IMR-90 (cell line): ENCODE measurements at regions not wholly inside any gene's neighbourhood (a gene's known extent, or its start where the extent isn't known, plus 50 kb on each side); places are given as distances from the start of the nearest gene placed in this dataset.

Experiments used
- ATAC-seq: fragments of 200-7000 bp; cut with Tn5 transposase; 2 replicates; pipeline ENCODE4 v1.9.1; 2020; ENCODE audit warnings: low read depth, mild to moderate bottlenecking, moderate library complexity
- BruUV-seq: library from RNA; stranded (reverse); fragments of 400-500 nt; replicated peaks from 2 replicates; lab custom pipeline; 2021; lab: Mats Ljungman, UMichigan
- CTCF ChIA-PET: fragments of 300-600 bp; formaldehyde crosslinking; extraction: SDS; loops from one replicate; lab custom pipeline; 2021; ENCODE audit warnings: antibody characterized with exemption; lab: Yijun Ruan, JAX
- POLR2A ChIA-PET: fragments of 300-600 bp; sonication (Branson Sonifier 250); formaldehyde crosslinking; loops from one replicate; lab custom pipeline; 2022; ENCODE audit warnings: antibody characterized with exemption; ENCODE audit not compliant: unreplicated experiment; lab: Charles Lee
- DNase-seq: peaks from one replicate; pipeline ENCODE4 v3.0.0; 2013
- H2AFZ ChIP-seq: replicated peaks from 2 replicates; pipeline ENCODE3; 2013; ENCODE audit warnings: low read length, mild to moderate bottlenecking; ENCODE audit not compliant: poor library complexity
- H2AK5ac ChIP-seq: 2 replicates; pipeline ENCODE4 v1.6.1; 2013; ENCODE audit warnings: low read depth, low read length, inconsistent platforms
- H2AK9ac ChIP-seq: replicated peaks from 2 replicates; pipeline ENCODE3; 2013; ENCODE audit warnings: mild to moderate bottlenecking, low read depth, low read length, moderate library complexity; ENCODE audit not compliant: poor library complexity
- H2BK120ac ChIP-seq: 2 replicates; pipeline ENCODE4 v1.6.1; 2013; ENCODE audit warnings: low read depth, low read length, inconsistent platforms
- H2BK15ac ChIP-seq: 3 replicates; pipeline ENCODE4 v1.6.1; 2013; ENCODE audit warnings: low read depth, low read length, inconsistent platforms
- H2BK20ac ChIP-seq: 2 replicates; pipeline ENCODE4 v1.6.1; 2013; ENCODE audit warnings: low read depth, mild to moderate bottlenecking, inconsistent platforms, low read length, moderate library complexity
- H2BK5ac ChIP-seq: 2 replicates; pipeline ENCODE4 v1.6.1; 2013; ENCODE audit warnings: mild to moderate bottlenecking, low read depth, low read length, inconsistent platforms; ENCODE audit not compliant: poor library complexity, severe bottlenecking
- H3K14ac ChIP-seq: replicated peaks from 2 replicates; pipeline ENCODE4 v1.6.1; 2013; ENCODE audit warnings: low read depth, low read length, inconsistent platforms
- H3K18ac ChIP-seq: 2 replicates; pipeline ENCODE4 v1.6.1; 2013; ENCODE audit warnings: low read depth, low read length, control low read depth
- H3K23ac ChIP-seq: 2 replicates; pipeline ENCODE4 v1.6.1; 2013; ENCODE audit warnings: low read depth, low read length, inconsistent platforms
- H3K27ac ChIP-seq: 2 replicates; pipeline ENCODE4 v1.5.1; 2013; ENCODE audit warnings: mild to moderate bottlenecking, control low read depth, low read length; ENCODE audit not compliant: insufficient read depth
- H3K27me3 ChIP-seq: 2 replicates; pipeline ENCODE4 v1.6.1; 2013; ENCODE audit warnings: low read length; ENCODE audit not compliant: control insufficient read depth, insufficient read depth
- H3K36me3 ChIP-seq: 2 replicates; pipeline ENCODE4 v1.6.1; 2013; ENCODE audit warnings: low read length, mixed read lengths; ENCODE audit not compliant: control insufficient read depth, insufficient read depth
- H3K4ac ChIP-seq: 2 replicates; pipeline ENCODE4 v1.6.1; 2013; ENCODE audit warnings: low read depth, low read length, inconsistent platforms
- H3K4me1 ChIP-seq: 2 replicates; pipeline ENCODE4 v1.6.1; 2013; ENCODE audit warnings: low read length, mixed read lengths; ENCODE audit not compliant: control insufficient read depth, insufficient read depth
- H3K4me2 ChIP-seq: 2 replicates; pipeline ENCODE4 v1.6.1; 2013; ENCODE audit warnings: low read depth, mild to moderate bottlenecking, control low read depth, low read length, moderate library complexity
- H3K4me3 ChIP-seq: 2 replicates; pipeline ENCODE4 v1.5.1; 2013; ENCODE audit warnings: low read depth, mild to moderate bottlenecking, control low read depth, low read length, moderate library complexity; ENCODE audit not compliant: insufficient read depth
- H3K56ac ChIP-seq: 2 replicates; pipeline ENCODE4 v1.6.1; 2013; ENCODE audit warnings: low read length, inconsistent platforms; ENCODE audit not compliant: insufficient read depth; ENCODE audit errors: extremely low read depth
- H3K79me1 ChIP-seq, 2 experiments: 2 replicates each; pipeline ENCODE4 v1.6.1; 2013; ENCODE audit warnings: low read length in 2 of 2, inconsistent platforms in 1 of 2, low read depth in 1 of 2
- H3K9ac ChIP-seq: 2 replicates; pipeline ENCODE4 v1.6.1; 2013; ENCODE audit warnings: low read depth, low read length, control low read depth
- H3K9me1 ChIP-seq: 2 replicates; pipeline ENCODE4 v1.6.1; 2013; ENCODE audit warnings: low read length, inconsistent platforms; ENCODE audit not compliant: insufficient read depth
- H3K9me3 ChIP-seq: 2 replicates; pipeline ENCODE4 v1.6.1; 2013; ENCODE audit warnings: low read length; ENCODE audit not compliant: control insufficient read depth, insufficient read depth
- H4K20me1 ChIP-seq: 2 replicates; pipeline ENCODE4 v1.6.1; 2013; ENCODE audit warnings: low read length, inconsistent platforms; ENCODE audit not compliant: insufficient read depth
- H4K5ac ChIP-seq: 2 replicates; pipeline ENCODE4 v1.6.1; 2013; ENCODE audit warnings: mild to moderate bottlenecking, low read depth, low read length, control low read depth
- H4K8ac ChIP-seq, 2 experiments: 2 replicates each; pipeline ENCODE4 v1.6.1; 2013; ENCODE audit warnings: low read depth in 2 of 2, low read length in 2 of 2, control low read depth in 1 of 2, inconsistent platforms in 1 of 2
- H4K91ac ChIP-seq: 2 replicates; pipeline ENCODE4 v1.6.1; 2013; ENCODE audit warnings: low read depth, low read length, inconsistent platforms; ENCODE audit not compliant: insufficient read depth
- BHLHE40 ChIP-seq: fragments of 150-350 bp; IDR thresholded peaks from 2 replicates; pipeline ENCODE4 v1.6.1; 2016; ENCODE audit warnings: mild to moderate bottlenecking, low read depth, low read length
- CEBPB ChIP-seq: IDR thresholded peaks from 2 replicates; pipeline ENCODE4 v1.6.1; 2012; ENCODE audit warnings: low read depth, low read length, improper control_type of control experiment
- CTCF ChIP-seq: conservative IDR thresholded peaks from 2 replicates; pipeline ENCODE4 v1.5.1; 2012; ENCODE audit warnings: mild to moderate bottlenecking, low read depth, low read length, improper control_type of control experiment
- FOS ChIP-seq: fragments of 150-350 bp; IDR thresholded peaks from 2 replicates; pipeline ENCODE4 v1.6.1; 2016; ENCODE audit warnings: low read depth, low read length
- MAZ ChIP-seq: IDR thresholded peaks from 2 replicates; pipeline ENCODE4 v1.6.1; 2012; ENCODE audit warnings: low read depth, mild to moderate bottlenecking, low read length, improper control_type of control experiment, moderate library complexity, borderline replicate concordance
- MXI1 ChIP-seq: IDR thresholded peaks from 2 replicates; pipeline ENCODE4 v1.6.1; 2012; ENCODE audit warnings: low read depth, mild to moderate bottlenecking, low read length, moderate library complexity, borderline replicate concordance
- NFE2L2 ChIP-seq: fragments of 150-350 bp; IDR thresholded peaks from 2 replicates; pipeline ENCODE4 v1.6.1; 2016; ENCODE audit warnings: low read depth, mild to moderate bottlenecking, low read length
- POLR2A ChIP-seq: IDR thresholded peaks from 2 replicates; pipeline ENCODE4 v1.6.1; 2012; ENCODE audit warnings: mild to moderate bottlenecking, low read depth, low read length
- SMC3 ChIP-seq: fragments of 150-350 bp; IDR thresholded peaks from 2 replicates; pipeline ENCODE4 v1.6.1; 2016; ENCODE audit warnings: low read depth, mild to moderate bottlenecking, antibody characterized with exemption, low read length, moderate library complexity
- USF2 ChIP-seq: fragments of 150-350 bp; IDR thresholded peaks from 2 replicates; pipeline ENCODE4 v1.6.1; 2017; ENCODE audit warnings: mild to moderate bottlenecking, antibody characterized with exemption, low read length, low read depth
- WGBS, 2 experiments: methylation state at CpG; one replicate each; pipeline versions ENCODE4 v1.1.5 to v1.1.7; 2013; ENCODE audit warnings: missing lambda C conversion rate in 2 of 2; ENCODE audit not compliant: insufficient read length in 1 of 2; ENCODE audit errors: extremely low coverage in 2 of 2; 5-methylcytosine and 5-hydroxymethylcytosine counted together
- dilution Hi-C: fragments of 300-500 bp; cut with HindIII; formaldehyde crosslinking; loops from one replicate; pipeline ENCODE4 v1.14.3; 2018; ENCODE audit warnings: low sequenced_read_pairs; ENCODE audit not compliant: unreplicated experiment
- in situ Hi-C: fragments of 300-500 bp; cut with MboI; formaldehyde crosslinking; loops from 3 replicates; pipeline ENCODE4 v1.14.3; 2019; ENCODE audit warnings: low sequenced_read_pairs, inconsistent platforms, mixed read lengths
- intact Hi-C: fragments of 100-400 bp; cut with micrococcal nuclease; formaldehyde crosslinking; loops from 2 replicates; pipeline ENCODE4 v1.10.0; 2022

- Histone ChIP-seq H3K27me3 (peaks cover 5% of the 10 kb centered on the region), H3K4me2 (no peak overlapping the region), H2BK120ac (no peak overlapping the region), H3K18ac (no peak overlapping the region), H2AK5ac (no peak overlapping the region), H3K56ac (no peak overlapping the region), H3K79me1 (no peaks in the 10 kb centered on the region), H4K91ac (no peak overlapping the region), H4K20me1 (no peaks in the 10 kb centered on the region), H2BK15ac (no peak overlapping the region), H4K5ac (no peak overlapping the region), H3K4me1 (no peaks in the 10 kb centered on the region), H2AFZ (no peak overlapping the region), H2BK20ac (no peak overlapping the region), H3K4me3 (no peak overlapping the region), H3K23ac (no peak overlapping the region), H3K9me3 (no peaks in the 10 kb centered on the region), H2AK9ac (no peak overlapping the region), H3K27ac (no peak overlapping the region), H3K36me3 (no peaks in the 10 kb centered on the region), H3K4ac (no peak overlapping the region), H2BK5ac (no peak overlapping the region), H3K9ac (no peak overlapping the region), H3K14ac (no peak overlapping the region), H3K9me1 (no peaks in the 10 kb centered on the region), H4K8ac (no peak overlapping the region)
- dilution Hi-C loops, result no loop called here
- ATAC-seq (no peak), DNase-seq (no peak)
- POLR2A ChIA-PET, result no interaction called here
- CTCF ChIA-PET, result interaction anchor here (2.5 kb wide), 1 partner anchor 11 kb away, joined by 9 read pairs; no protein-coding TSS in a partner anchor
- intact Hi-C loops, result no loop called here
- in situ Hi-C loops, result no loop called here
- TF ChIP-seq MAZ, result no peak
- no peak for TF ChIP-seq POLR2A
- no peak for TF ChIP-seq MXI1
- TF ChIP-seq BHLHE40, result no peak
- TF ChIP-seq CEBPB, result no peak
- TF ChIP-seq FOS, result no peak
- no peak for TF ChIP-seq USF2
- TF ChIP-seq SMC3, result no peak
- TF ChIP-seq CTCF, result no peak
- no peak for TF ChIP-seq NFE2L2
- no TSS peak for BruUV-seq
- no CpG with 5 or more reads among the region's 9 CpGs for WGBS, 2 experiments
These were observed 233.4 kb downstream of the TEX36 start for GRCh38 chr10:125449571-125449970.
